Calu3 (cell line): ENCODE measurements at regions not wholly inside any gene's neighbourhood (a gene's known extent, or its start where the extent isn't known, plus 50 kb on each side); places are given as distances from the start of the nearest gene placed in this dataset.

Experiments used
- BruUV-seq: library from RNA; stranded (reverse); fragments of 400-500 nt; replicated peaks from 2 replicates; lab custom pipeline; 2021; lab: Mats Ljungman, UMichigan
- CTCF ChIA-PET: fragments of 300-600 bp; sonication (Branson Sonifier 250); formaldehyde crosslinking; loops from one replicate; lab custom pipeline; 2022; ENCODE audit warnings: antibody characterized with exemption; lab: Charles Lee
- DNase-seq: peaks from one replicate; pipeline ENCODE4 v3.0.0; 2022
- H3K27ac Mint-ChIP-seq: one replicate; pipeline ENCODE4 v1.8.0; 2022; ENCODE audit warnings: mixed read lengths; ENCODE audit not compliant: unreplicated experiment
- H3K27me3 Mint-ChIP-seq: one replicate; pipeline ENCODE4 v1.8.0; 2022; ENCODE audit warnings: mixed read lengths; ENCODE audit not compliant: unreplicated experiment
- H3K36me3 Mint-ChIP-seq: one replicate; pipeline ENCODE4 v1.8.0; 2022; ENCODE audit warnings: mild to moderate bottlenecking, moderate library complexity, mixed read lengths; ENCODE audit not compliant: insufficient read depth, unreplicated experiment
- H3K4me1 Mint-ChIP-seq: one replicate; pipeline ENCODE4 v1.8.0; 2022; ENCODE audit warnings: mild to moderate bottlenecking, low read depth, mixed read lengths; ENCODE audit not compliant: unreplicated experiment
- H3K4me3 Mint-ChIP-seq: one replicate; pipeline ENCODE4 v1.8.0; 2022; ENCODE audit warnings: mild to moderate bottlenecking, low read depth, moderate library complexity, mixed read lengths; ENCODE audit not compliant: unreplicated experiment
- H3K9me3 Mint-ChIP-seq: one replicate; pipeline ENCODE4 v1.8.0; 2022; ENCODE audit warnings: low read depth, mixed read lengths; ENCODE audit not compliant: unreplicated experiment
- intact Hi-C: fragments of 100-400 bp; cut with micrococcal nuclease; formaldehyde crosslinking; loops from one replicate; pipeline ENCODE4 v1.10.0; 2022; ENCODE audit not compliant: unreplicated experiment
- TF ChIP-seq, protein P1 (sequence below): fragments of 200-600 bp; IDR thresholded peaks from one replicate; pipeline ENCODE4 v1.8.0; 2022; ENCODE audit warnings: antibody characterized with exemption; ENCODE audit not compliant: unreplicated experiment

DNA sequence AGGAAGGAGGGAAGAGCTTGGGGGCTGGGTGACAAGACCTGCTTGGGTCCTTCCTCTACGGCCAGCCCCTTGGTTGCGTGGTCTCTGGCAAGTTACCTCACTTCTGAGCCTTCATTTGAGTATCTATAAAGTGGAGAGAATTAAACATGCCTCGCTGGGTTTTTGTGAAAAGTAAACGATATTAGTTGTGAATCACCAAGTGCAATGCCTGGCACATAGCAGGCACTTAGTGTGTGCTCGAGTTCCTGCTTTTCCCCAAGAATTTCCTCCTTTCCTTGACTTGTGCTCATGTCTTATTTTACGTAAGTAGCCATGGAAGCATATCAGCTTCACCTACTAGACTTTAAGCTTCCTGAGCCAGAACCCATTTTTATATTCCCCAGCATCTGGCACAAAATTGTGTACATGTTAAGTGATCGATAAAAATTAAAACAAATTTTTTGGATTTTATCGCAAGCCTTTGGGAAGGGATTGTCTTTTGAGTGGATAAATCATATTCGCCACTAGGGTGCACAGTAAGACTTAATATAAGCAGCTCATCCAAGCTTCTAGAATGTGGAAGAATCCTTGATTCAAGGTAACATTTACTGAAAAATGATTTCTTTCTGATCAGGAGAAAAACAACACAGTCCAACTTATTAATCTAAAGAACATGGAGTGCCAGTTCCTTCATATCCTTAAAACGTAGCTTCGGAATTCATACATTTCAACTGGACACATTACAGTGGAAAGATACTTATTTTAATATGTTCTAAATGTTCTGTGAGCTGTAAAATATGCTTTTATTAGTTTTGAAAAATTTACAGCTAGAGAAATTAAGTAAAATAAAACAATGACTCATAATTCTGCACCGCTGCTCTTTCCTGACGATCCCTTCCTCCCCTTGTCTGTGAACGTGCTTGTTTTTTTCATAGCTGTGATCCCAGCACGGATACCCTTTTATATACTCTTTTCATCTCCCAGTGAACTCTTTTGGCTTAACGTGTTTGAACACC is 62.0 kb downstream of the SLC25A47 start:
- Mint-ChIP-seq H3K27me3 (no peaks in the 10 kb centered on the region), H3K27ac (no peak overlapping the region), H3K36me3 (peaks cover 5% of the 10 kb centered on the region), H3K9me3 (no peaks in the 10 kb centered on the region), H3K4me3 (no peak overlapping the region), H3K4me1 (peaks cover 12% of the 10 kb centered on the region)
- CTCF ChIA-PET, result interaction anchor here (1.2 to 3.3 kb wide), 6 partner anchors 33 to 1279 kb away, joined by 3 to 32 read pairs (median 6); no protein-coding TSS in a partner anchor
- BruUV-seq, result no TSS peak
- intact Hi-C loops, result loop anchor here (2.0 kb wide), 1 partner anchor 262 kb away; no protein-coding TSS in a partner anchor
- TF ChIP-seq, protein P1, sequence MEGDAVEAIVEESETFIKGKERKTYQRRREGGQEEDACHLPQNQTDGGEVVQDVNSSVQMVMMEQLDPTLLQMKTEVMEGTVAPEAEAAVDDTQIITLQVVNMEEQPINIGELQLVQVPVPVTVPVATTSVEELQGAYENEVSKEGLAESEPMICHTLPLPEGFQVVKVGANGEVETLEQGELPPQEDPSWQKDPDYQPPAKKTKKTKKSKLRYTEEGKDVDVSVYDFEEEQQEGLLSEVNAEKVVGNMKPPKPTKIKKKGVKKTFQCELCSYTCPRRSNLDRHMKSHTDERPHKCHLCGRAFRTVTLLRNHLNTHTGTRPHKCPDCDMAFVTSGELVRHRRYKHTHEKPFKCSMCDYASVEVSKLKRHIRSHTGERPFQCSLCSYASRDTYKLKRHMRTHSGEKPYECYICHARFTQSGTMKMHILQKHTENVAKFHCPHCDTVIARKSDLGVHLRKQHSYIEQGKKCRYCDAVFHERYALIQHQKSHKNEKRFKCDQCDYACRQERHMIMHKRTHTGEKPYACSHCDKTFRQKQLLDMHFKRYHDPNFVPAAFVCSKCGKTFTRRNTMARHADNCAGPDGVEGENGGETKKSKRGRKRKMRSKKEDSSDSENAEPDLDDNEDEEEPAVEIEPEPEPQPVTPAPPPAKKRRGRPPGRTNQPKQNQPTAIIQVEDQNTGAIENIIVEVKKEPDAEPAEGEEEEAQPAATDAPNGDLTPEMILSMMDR, result peak; percentile 47
- no peak for DNase-seq

DNA sequence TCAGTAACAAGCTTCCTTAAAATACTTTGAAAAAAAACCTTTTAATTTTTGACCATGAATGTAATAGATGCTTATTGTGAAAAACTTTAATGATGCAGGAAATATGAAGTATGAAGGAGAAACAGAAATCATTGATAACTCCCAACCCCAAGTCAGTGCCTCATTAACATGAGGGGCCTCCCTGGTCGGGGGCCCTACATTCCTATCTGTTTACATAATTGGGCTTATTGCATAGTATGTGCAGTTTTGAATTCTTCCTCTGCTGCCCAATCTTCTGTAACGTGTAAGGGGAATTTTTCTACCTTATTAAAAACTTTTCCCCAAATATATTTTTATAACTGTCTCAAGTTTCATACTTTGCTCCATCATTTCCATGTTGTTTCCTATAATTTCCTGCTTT is 63.0 kb downstream of the SLC25A47 start:
- no peak overlapping the region for H3K27ac Mint-ChIP-seq
- peaks cover 12% of the 10 kb centered on the region for H3K4me1 Mint-ChIP-seq
- intact Hi-C loops, result no loop called here
- TF ChIP-seq, protein P1, result no peak
- no peaks in the 10 kb centered on the region for H3K9me3 Mint-ChIP-seq
- no peaks in the 10 kb centered on the region for H3K27me3 Mint-ChIP-seq
- no peak overlapping the region for H3K4me3 Mint-ChIP-seq
- DNase-seq, result no peak
- H3K36me3 Mint-ChIP-seq, result peaks cover 5% of the 10 kb centered on the region
- CTCF ChIA-PET, result interaction anchor here (0.6 to 3.3 kb wide), 3 partner anchors 54 to 261 kb away, joined by 3 to 32 read pairs (median 16); no protein-coding TSS in a partner anchor
- no TSS peak for BruUV-seq

DNA sequence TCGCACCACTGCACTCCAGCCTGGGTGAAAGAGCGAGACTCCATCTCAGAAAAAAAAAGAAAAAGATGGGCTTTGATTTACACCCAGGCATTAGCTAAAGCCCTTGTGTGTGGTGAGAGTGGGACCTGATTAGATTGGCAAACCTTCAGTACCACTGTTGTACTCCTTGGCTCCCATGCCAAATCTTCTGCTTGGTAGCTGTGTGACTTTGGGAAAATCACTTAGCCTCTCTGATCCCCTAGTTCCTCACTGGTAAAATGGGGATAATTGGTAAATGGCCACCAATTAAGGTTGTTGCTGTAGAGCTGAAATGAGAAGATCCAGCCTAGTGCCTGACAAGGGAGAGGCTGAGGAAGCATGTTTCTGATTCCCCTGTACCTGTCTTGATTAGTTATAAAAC is 63.7 kb downstream of the SLC25A47 start:
- no TSS peak for BruUV-seq
- Mint-ChIP-seq H3K4me1 (peaks cover 12% of the 10 kb centered on the region), H3K36me3 (peaks cover 5% of the 10 kb centered on the region), H3K27ac (no peak overlapping the region), H3K4me3 (no peak overlapping the region), H3K27me3 (no peaks in the 10 kb centered on the region), H3K9me3 (no peaks in the 10 kb centered on the region)
- TF ChIP-seq, protein P1, result no peak
- CTCF ChIA-PET, result interaction anchor here (0.6 kb wide), 1 partner anchor 260 kb away, joined by 3 read pairs; no protein-coding TSS in a partner anchor
- intact Hi-C loops, result no loop called here
- DNase-seq, result no peak

DNA sequence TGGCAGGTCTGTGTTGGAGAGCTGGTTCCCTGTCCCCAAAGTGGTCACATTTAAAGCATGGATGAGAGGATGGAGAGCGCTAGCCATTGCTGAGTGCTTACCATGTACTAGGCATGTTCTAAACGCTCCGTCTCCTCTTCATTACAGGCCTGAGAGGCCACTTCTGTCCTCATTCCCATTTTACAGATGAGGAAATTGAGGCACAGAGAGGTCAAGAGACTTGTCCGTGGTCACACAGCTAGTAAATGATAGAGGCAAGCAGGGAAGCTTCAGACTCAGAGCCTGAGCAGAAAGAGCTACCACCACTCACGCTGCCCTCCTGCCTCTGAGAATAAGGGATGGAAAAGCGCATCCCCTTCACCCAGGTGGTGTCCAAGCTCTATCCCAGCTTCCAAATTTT is 64.3 kb downstream of the SLC25A47 start:
- CTCF ChIA-PET, result no interaction called here
- Mint-ChIP-seq H3K36me3 (peaks cover 5% of the 10 kb centered on the region), H3K27ac (no peak overlapping the region), H3K9me3 (no peaks in the 10 kb centered on the region), H3K27me3 (no peaks in the 10 kb centered on the region), H3K4me1 (peaks cover 12% of the 10 kb centered on the region), H3K4me3 (no peak overlapping the region)
- no TSS peak for BruUV-seq
- TF ChIP-seq, protein P1, result no peak
- DNase-seq, result no peak
- intact Hi-C loops, result no loop called here
